Ovary (tissue), 7 donors: ENCODE measurements at regions not wholly inside any gene's neighbourhood (a gene's known extent, or its start where the extent isn't known, plus 50 kb on each side); places are given as distances from the start of the nearest gene placed in this dataset.

Source experiments
- DNase-seq, 5 donors: peaks; one replicate each; pipeline ENCODE4 v3.0.0-alpha.2; 2019 to 2020
- H3K27ac ChIP-seq, 2 donors: fragments of 200-600 bp; one replicate each; pipeline versions ENCODE4 v1.5.1 to v1.8.0; 2019 to 2022
- H3K27me3 ChIP-seq: fragments of 200-600 bp; one replicate; pipeline ENCODE4 v1.8.0; 2022
- H3K36me3 ChIP-seq: fragments of 200-600 bp; sonication (generic); one replicate; pipeline ENCODE4 v1.5.1; 2019
- H3K4me1 ChIP-seq: one replicate; pipeline ENCODE4 v1.8.1; 2013; ENCODE audit warnings: mild to moderate bottlenecking, moderate library complexity; ENCODE audit not compliant: insufficient read depth
- H3K4me3 ChIP-seq: fragments of 200-600 bp; sonication (generic); one replicate; pipeline ENCODE4 v1.5.1; 2017
- H3K9me3 ChIP-seq, 2 donors: fragments of 200-600 bp in 1 of 2; sonication (generic) in 1 of 2; one replicate each; pipeline versions ENCODE4 v1.5.1 to v1.8.1; 2013 to 2019; ENCODE audit warnings: mild to moderate bottlenecking in 1 of 2, moderate library complexity in 1 of 2
- CTCF ChIP-seq, 3 donors: fragments of 450-650 bp in 2 of 3; fragments of 200-600 bp in 1 of 3; IDR thresholded peaks; one replicate each; pipeline versions ENCODE4 v1.5.1 to v1.8.0; 2016 to 2022; ENCODE audit warnings: antibody characterized with exemption in 3 of 3, mild to moderate bottlenecking in 1 of 3
- EP300 ChIP-seq: sonication (generic); formaldehyde crosslinking; IDR thresholded peaks from one replicate; pipeline ENCODE4 v1.6.1; 2017; ENCODE audit warnings: antibody characterized with exemption
- POLR2A ChIP-seq: fragments of 450-650 bp; IDR thresholded peaks from one replicate; pipeline ENCODE4 v1.6.1; 2017; ENCODE audit warnings: antibody characterized with exemption, mild to moderate bottlenecking, moderate library complexity
- WGBS, 3 donors: extraction: QIAGEN DNeasy Blood & Tissue Kit in 1 of 3; methylation state at CpG; one replicate each; pipeline versions ENCODE4 v1.1.5 to v1.1.7; 2013 to 2017; 5-methylcytosine and 5-hydroxymethylcytosine counted together
- intact Hi-C, 4 donors: fragments of 100-400 bp; cut with DNase I; formaldehyde crosslinking; loops; one replicate each; pipeline versions ENCODE4 v1.11.0 to v1.15.1; 2022 to 2023
- donor health status: DM: no; HTN: no; CAD: no; lungs with moderate emphysema.
- donor health status: DM: no; HTN: no; CAD: no.
- donor health status: Bipolar disorder and iron deficiency.
- donor health status: DM: no; HTN: no; CAD: no.
- donor health status: DM: yes; HTN: yes; CAD: no.

DNA sequence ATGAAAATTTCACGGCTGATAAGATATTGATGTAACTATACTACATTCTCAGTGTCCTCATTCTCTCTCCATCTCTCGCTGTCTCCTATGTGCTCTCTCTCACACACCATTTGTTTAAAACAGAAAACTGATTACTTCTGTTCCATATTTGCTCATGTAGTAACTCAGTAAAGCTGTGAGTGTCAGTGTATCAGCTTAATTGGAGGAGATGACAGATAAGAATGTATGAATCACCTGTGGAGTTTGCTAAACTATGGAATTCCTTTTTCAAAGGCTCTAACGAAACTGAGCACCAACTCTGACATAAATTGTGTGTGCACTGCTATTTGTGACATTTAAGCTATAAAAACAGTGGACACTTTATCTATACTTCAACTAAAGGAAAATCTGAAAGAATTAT lies 1080.0 kb downstream of the DSC3 start:
- intact Hi-C loops = no loop called here
- 49 to 52% (median 51%) methylated on average over 3 of the region's 3 CpGs for WGBS, 3 donors
- TF ChIP-seq CTCF (IDR thresholded peaks at IDR 0.05) (no peak), POLR2A (no peak), EP300 (no peak)

GRCh38 chr18:29960539-29960938 lies 1082.0 kb downstream of the DSC3 start:
- H3K9me3 ChIP-seq = no peaks in the 10 kb centered on the region
- no peaks in the 10 kb centered on the region for H3K27me3 ChIP-seq
- intact Hi-C loops = no loop called here
- no peak for TF ChIP-seq POLR2A
- H3K36me3 ChIP-seq = no peaks in the 10 kb centered on the region
- H3K27ac ChIP-seq = no peak overlapping the region
- H3K4me1 ChIP-seq = no peaks in the 10 kb centered on the region
- DNase-seq = no peak
- no peak overlapping the region for H3K4me3 ChIP-seq

More for the DNA sequence above, 1080.0 kb downstream of the DSC3 start:
- H3K36me3 ChIP-seq = no peaks in the 10 kb centered on the region
- no peak overlapping the region for H3K4me3 ChIP-seq
- DNase-seq = no peak
- no peaks in the 10 kb centered on the region for H3K27me3 ChIP-seq
- no peaks in the 10 kb centered on the region for H3K4me1 ChIP-seq
- no peak overlapping the region for H3K27ac ChIP-seq
- H3K9me3 ChIP-seq = no peaks in the 10 kb centered on the region

DNA sequence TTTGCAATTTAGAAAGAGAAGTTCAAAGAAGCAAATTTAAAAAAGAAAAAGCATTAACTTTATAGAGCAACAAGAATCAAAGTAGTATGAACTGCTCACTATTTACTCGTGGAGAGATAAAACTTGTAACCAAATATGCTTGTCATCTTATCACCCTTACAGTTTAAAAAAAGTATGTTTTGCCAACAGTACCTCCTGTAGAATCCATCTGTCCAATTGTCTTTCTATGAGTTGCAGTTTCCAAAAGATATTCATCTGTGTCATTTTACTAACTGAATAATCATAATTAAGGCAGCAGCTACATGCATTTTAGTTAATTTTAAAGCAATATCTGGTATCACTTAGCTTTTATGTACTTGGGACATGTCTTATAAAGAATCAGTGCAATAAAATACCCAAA lies 1112.3 kb downstream of the DSC3 start:
- Histone ChIP-seq H3K27ac (no peak overlapping the region), H3K4me3 (no peak overlapping the region), H3K4me1 (no peaks in the 10 kb centered on the region), H3K36me3 (no peaks in the 10 kb centered on the region), H3K9me3 (no peaks in the 10 kb centered on the region), H3K27me3 (no peaks in the 10 kb centered on the region)
- intact Hi-C loops = no loop called here
- no peak for DNase-seq
- no peak for TF ChIP-seq POLR2A
- no peak for TF ChIP-seq CTCF (IDR thresholded peaks at IDR 0.05)
- TF ChIP-seq EP300 = no peak
- WGBS, 3 donors = 8 to 16% (median 15%) methylated on average over 1 of the region's 1 CpG

DNA sequence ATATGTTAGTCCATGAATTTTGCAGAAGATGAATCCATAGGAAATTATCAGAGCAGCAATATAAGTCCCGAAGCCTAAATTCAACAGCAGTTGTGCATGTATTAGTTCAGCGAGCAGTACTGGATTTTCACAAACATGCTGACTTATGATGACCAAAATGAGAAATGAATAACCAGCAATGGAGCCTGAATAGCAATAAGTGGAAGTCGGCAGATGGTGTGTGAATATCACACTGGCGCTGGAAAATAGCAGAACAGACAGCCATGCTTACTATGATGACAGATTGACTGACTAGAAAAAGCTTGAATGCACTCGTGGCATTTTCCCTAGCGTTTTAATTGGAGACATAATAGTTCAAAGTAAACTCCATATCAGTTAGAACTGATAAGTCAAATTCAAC lies 1114.5 kb downstream of the DSC3 start:
- Histone ChIP-seq H3K4me1 (no peaks in the 10 kb centered on the region), H3K36me3 (no peaks in the 10 kb centered on the region), H3K27me3 (no peaks in the 10 kb centered on the region), H3K9me3 (no peaks in the 10 kb centered on the region), H3K27ac (no peak overlapping the region), H3K4me3 (no peak overlapping the region)
- TF ChIP-seq POLR2A = no peak
- 54 to 64% (median 56%) methylated on average over 6 of the region's 6 CpGs for WGBS, 3 donors
- intact Hi-C loops = no loop called here
- DNase-seq = no peak

- no peak for DNase-seq
- Histone ChIP-seq H3K27ac (no peak overlapping the region), H3K4me1 (no peaks in the 10 kb centered on the region), H3K9me3 (no peaks in the 10 kb centered on the region), H3K36me3 (no peaks in the 10 kb centered on the region), H3K27me3 (no peaks in the 10 kb centered on the region), H3K4me3 (no peak overlapping the region)
- intact Hi-C loops = no loop called here
- TF ChIP-seq POLR2A (no peak), CTCF (IDR thresholded peaks at IDR 0.05) (no peak), EP300 (no peak)
- 82 to 97% (median 84%) methylated on average over 1 of the region's 1 CpG for WGBS, 3 donors
These were observed 1117.0 kb downstream of the DSC3 start for GRCh38 chr18:29925566-29925965.

GRCh38 chr18:29912351-29912750 lies 1130.2 kb downstream of the DSC3 start:
- TF ChIP-seq EP300 = no peak
- TF ChIP-seq POLR2A = no peak
- TF ChIP-seq CTCF (IDR thresholded peaks at IDR 0.05) = no peak
- H3K27me3 ChIP-seq = no peaks in the 10 kb centered on the region
- no peaks in the 10 kb centered on the region for H3K4me1 ChIP-seq
- no peaks in the 10 kb centered on the region for H3K36me3 ChIP-seq
- WGBS, 3 donors = 82 to 84% (median 84%) methylated on average over 7 of the region's 7 CpGs
- no peak overlapping the region for H3K27ac ChIP-seq
- DNase-seq = no peak
- intact Hi-C loops = no loop called here
- no peaks in the 10 kb centered on the region for H3K9me3 ChIP-seq
- H3K4me3 ChIP-seq = no peak overlapping the region
